ENCODE measurements at regions not wholly inside any gene's neighbourhood (a gene's known extent, or its start where the extent isn't known, plus 50 kb on each side); places are given as distances from the start of the nearest gene placed in this dataset.
"Not testable (repeated sequence)": the region's sequence is repeated elsewhere in the genome, so short reads cannot be mapped to it uniquely, and the experiment has no call there.

- H3K9me3 ChIP-seq (ENCODE audit: control insufficient read depth, low read length), result no peaks in the 10 kb centered on the region
- 43 to 67% methylated on average over 1 to 3 of the region's 3 CpGs for WGBS, 2 experiments (ENCODE audit: insufficient coverage in 2 of 2)
- no peak overlapping the region for H3K27ac ChIP-seq (ENCODE audit: low read depth, low read length, severe bottlenecking)
Measured at GRCh38 chr1:78325293-78325692, 165.5 kb upstream of the PTGFR start.

GRCh38 chr1:78329475-78329874 lies 161.3 kb upstream of the PTGFR start:
- 65 to 94% methylated on average over 2 to 3 of the region's 5 CpGs for WGBS, 2 experiments (ENCODE audit: insufficient coverage in 2 of 2)
- H3K36me3 ChIP-seq (ENCODE audit: control insufficient read depth, insufficient read depth, low read length), result no peaks in the 10 kb centered on the region
- H3K4me1 ChIP-seq (ENCODE audit: control insufficient read depth, insufficient read depth, low read length, poor library complexity, severe bottlenecking), result no peaks in the 10 kb centered on the region
- no peaks in the 10 kb centered on the region for H3K9me3 ChIP-seq (ENCODE audit: control insufficient read depth, low read length)
- H3K4me3 ChIP-seq (ENCODE audit: extremely low read depth, insufficient read depth, low read length, poor library complexity, severe bottlenecking), result no peak overlapping the region
- H3K27ac ChIP-seq (ENCODE audit: low read depth, low read length, severe bottlenecking), result no peak overlapping the region

More at GRCh38 chr1:78325293-78325692, 165.5 kb upstream of the PTGFR start:
- no peak overlapping the region for H3K4me3 ChIP-seq (ENCODE audit: extremely low read depth, insufficient read depth, low read length, poor library complexity, severe bottlenecking)
- H3K36me3 ChIP-seq (ENCODE audit: control insufficient read depth, insufficient read depth, low read length), result no peaks in the 10 kb centered on the region
- no peaks in the 10 kb centered on the region for H3K4me1 ChIP-seq (ENCODE audit: control insufficient read depth, insufficient read depth, low read length, poor library complexity, severe bottlenecking)

GRCh38 chr1:78331799-78332198 lies 159.0 kb upstream of the PTGFR start:
- WGBS, 2 experiments (ENCODE audit: insufficient coverage in 2 of 2), result 14 to 50% methylated on average over 1 of the region's 1 CpG
- no peak overlapping the region for H3K27ac ChIP-seq (ENCODE audit: low read depth, low read length, severe bottlenecking)

GRCh38 chr1:78333502-78333901 lies 157.3 kb upstream of the PTGFR start:
- Histone ChIP-seq H3K4me3 (ENCODE audit: extremely low read depth, insufficient read depth, low read length, poor library complexity, severe bottlenecking) (no peak overlapping the region), H3K36me3 (ENCODE audit: control insufficient read depth, insufficient read depth, low read length) (no peaks in the 10 kb centered on the region), H3K4me1 (ENCODE audit: control insufficient read depth, insufficient read depth, low read length, poor library complexity, severe bottlenecking) (no peaks in the 10 kb centered on the region), H3K27ac (ENCODE audit: low read depth, low read length, severe bottlenecking) (no peak overlapping the region), H3K9me3 (ENCODE audit: control insufficient read depth, low read length) (no peaks in the 10 kb centered on the region)
- WGBS, 2 experiments (ENCODE audit: insufficient coverage in 2 of 2), result 33% methylated on average over 3 of the region's 4 CpGs; no CpG with 5 or more reads in 1 of the 2 experiments

More at GRCh38 chr1:78331799-78332198, 159.0 kb upstream of the PTGFR start:
- Histone ChIP-seq H3K4me3 (ENCODE audit: extremely low read depth, insufficient read depth, low read length, poor library complexity, severe bottlenecking) (no peak overlapping the region), H3K4me1 (ENCODE audit: control insufficient read depth, insufficient read depth, low read length, poor library complexity, severe bottlenecking) (no peaks in the 10 kb centered on the region), H3K9me3 (ENCODE audit: control insufficient read depth, low read length) (no peaks in the 10 kb centered on the region), H3K36me3 (ENCODE audit: control insufficient read depth, insufficient read depth, low read length) (no peaks in the 10 kb centered on the region)

GRCh38 chr1:78334114-78334513 lies 156.7 kb upstream of the PTGFR start:
- Histone ChIP-seq H3K27ac (ENCODE audit: low read depth, low read length, severe bottlenecking) (no peak overlapping the region), H3K4me3 (ENCODE audit: extremely low read depth, insufficient read depth, low read length, poor library complexity, severe bottlenecking) (no peak overlapping the region), H3K4me1 (ENCODE audit: control insufficient read depth, insufficient read depth, low read length, poor library complexity, severe bottlenecking) (no peaks in the 10 kb centered on the region), H3K9me3 (ENCODE audit: control insufficient read depth, low read length) (no peaks in the 10 kb centered on the region), H3K36me3 (ENCODE audit: control insufficient read depth, insufficient read depth, low read length) (no peaks in the 10 kb centered on the region)
- 86% methylated on average over 1 of the region's 2 CpGs; no CpG with 5 or more reads in 1 of the 2 experiments for WGBS, 2 experiments (ENCODE audit: insufficient coverage in 2 of 2)

GRCh38 chr1:78334952-78335351 lies 155.8 kb upstream of the PTGFR start:
- Histone ChIP-seq H3K4me1 (ENCODE audit: control insufficient read depth, insufficient read depth, low read length, poor library complexity, severe bottlenecking) (no peaks in the 10 kb centered on the region), H3K4me3 (ENCODE audit: extremely low read depth, insufficient read depth, low read length, poor library complexity, severe bottlenecking) (no peak overlapping the region), H3K9me3 (ENCODE audit: control insufficient read depth, low read length) (no peaks in the 10 kb centered on the region), H3K36me3 (ENCODE audit: control insufficient read depth, insufficient read depth, low read length) (no peaks in the 10 kb centered on the region), H3K27ac (ENCODE audit: low read depth, low read length, severe bottlenecking) (no peak overlapping the region)
- 81 to 90% methylated on average over 3 to 4 of the region's 4 CpGs for WGBS, 2 experiments (ENCODE audit: insufficient coverage in 2 of 2)

GRCh38 chr1:78336751-78337150 lies 154.0 kb upstream of the PTGFR start:
- not testable (repeated sequence) for H3K4me1 ChIP-seq (ENCODE audit: control insufficient read depth, insufficient read depth, low read length, poor library complexity, severe bottlenecking); H3K9me3 ChIP-seq (ENCODE audit: control insufficient read depth, low read length); H3K4me3 ChIP-seq (ENCODE audit: extremely low read depth, insufficient read depth, low read length, poor library complexity, severe bottlenecking); H3K27ac ChIP-seq (ENCODE audit: low read depth, low read length, severe bottlenecking); H3K36me3 ChIP-seq (ENCODE audit: control insufficient read depth, insufficient read depth, low read length)
- WGBS, 2 experiments (ENCODE audit: insufficient coverage in 2 of 2), result no CpG with 5 or more reads among the region's 3 CpGs

GRCh38 chr1:78339490-78339889 lies 151.3 kb upstream of the PTGFR start:
- Histone ChIP-seq H3K27ac (ENCODE audit: low read depth, low read length, severe bottlenecking) (no peak overlapping the region), H3K4me3 (ENCODE audit: extremely low read depth, insufficient read depth, low read length, poor library complexity, severe bottlenecking) (no peak overlapping the region), H3K4me1 (ENCODE audit: control insufficient read depth, insufficient read depth, low read length, poor library complexity, severe bottlenecking) (no peaks in the 10 kb centered on the region), H3K9me3 (ENCODE audit: control insufficient read depth, low read length) (no peaks in the 10 kb centered on the region), H3K36me3 (ENCODE audit: control insufficient read depth, insufficient read depth, low read length) (no peaks in the 10 kb centered on the region)
- WGBS, 2 experiments (ENCODE audit: insufficient coverage in 2 of 2), result 88% methylated on average over 1 of the region's 1 CpG; no CpG with 5 or more reads in 1 of the 2 experiments

GRCh38 chr1:78340006-78340405 lies 150.8 kb upstream of the PTGFR start:
- H3K36me3 ChIP-seq (ENCODE audit: control insufficient read depth, insufficient read depth, low read length), result no peaks in the 10 kb centered on the region
- H3K4me1 ChIP-seq (ENCODE audit: control insufficient read depth, insufficient read depth, low read length, poor library complexity, severe bottlenecking), result no peaks in the 10 kb centered on the region
- H3K9me3 ChIP-seq (ENCODE audit: control insufficient read depth, low read length), result no peaks in the 10 kb centered on the region
- no peak overlapping the region for H3K4me3 ChIP-seq (ENCODE audit: extremely low read depth, insufficient read depth, low read length, poor library complexity, severe bottlenecking)
- no peak overlapping the region for H3K27ac ChIP-seq (ENCODE audit: low read depth, low read length, severe bottlenecking)

- Histone ChIP-seq H3K4me1 (ENCODE audit: control insufficient read depth, insufficient read depth, low read length, poor library complexity, severe bottlenecking) (no peaks in the 10 kb centered on the region), H3K27ac (ENCODE audit: low read depth, low read length, severe bottlenecking) (no peak overlapping the region), H3K36me3 (ENCODE audit: control insufficient read depth, insufficient read depth, low read length) (no peaks in the 10 kb centered on the region), H3K9me3 (ENCODE audit: control insufficient read depth, low read length) (no peaks in the 10 kb centered on the region), H3K4me3 (ENCODE audit: extremely low read depth, insufficient read depth, low read length, poor library complexity, severe bottlenecking) (no peak overlapping the region)
Measured at GRCh38 chr1:78348496-78349284, 142.1 kb upstream of the PTGFR start.

GRCh38 chr1:78351551-78352216 lies 139.1 kb upstream of the PTGFR start:
- Histone ChIP-seq H3K4me1 (ENCODE audit: control insufficient read depth, insufficient read depth, low read length, poor library complexity, severe bottlenecking) (no peaks in the 10 kb centered on the region), H3K4me3 (ENCODE audit: extremely low read depth, insufficient read depth, low read length, poor library complexity, severe bottlenecking) (no peak overlapping the region), H3K36me3 (ENCODE audit: control insufficient read depth, insufficient read depth, low read length) (no peaks in the 10 kb centered on the region), H3K27ac (ENCODE audit: low read depth, low read length, severe bottlenecking) (no peak overlapping the region), H3K9me3 (ENCODE audit: control insufficient read depth, low read length) (no peaks in the 10 kb centered on the region)
- 80% methylated on average over 1 of the region's 2 CpGs; no CpG with 5 or more reads in 1 of the 2 experiments for WGBS, 2 experiments (ENCODE audit: insufficient coverage in 2 of 2)

Data from mesodermal cell (in vitro differentiated cells).